Suprapubic skin (tissue), 3 donors: ENCODE measurements at regions not wholly inside any gene's neighbourhood (a gene's known extent, or its start where the extent isn't known, plus 50 kb on each side); places are given as distances from the start of the nearest gene placed in this dataset.

Experiments
- CTCF ChIP-seq, 2 donors: fragments of 200-600 bp in 1 of 2; fragments of 450-650 bp in 1 of 2; sonication (generic) in 1 of 2; IDR thresholded peaks; one replicate each; pipeline ENCODE4 v1.5.1; 2016 to 2019; ENCODE audit warnings: antibody characterized with exemption in 2 of 2, mild to moderate bottlenecking in 1 of 2, moderate library complexity in 1 of 2
- EP300 ChIP-seq: sonication (generic); formaldehyde crosslinking; IDR thresholded peaks from one replicate; pipeline ENCODE4 v1.6.1; 2017; ENCODE audit warnings: antibody characterized with exemption
- POLR2A ChIP-seq, 2 donors: fragments of 450-650 bp; IDR thresholded peaks; one replicate each; pipeline ENCODE4 v1.6.1; 2017; ENCODE audit warnings: antibody characterized with exemption in 2 of 2, mild to moderate bottlenecking in 2 of 2, moderate library complexity in 2 of 2

- no peak for TF ChIP-seq EP300
- no peak for TF ChIP-seq CTCF (IDR thresholded peaks at IDR 0.05)
- no peak for TF ChIP-seq POLR2A (IDR thresholded peaks at IDR 0.05)
Measured at GRCh38 chr11:80505771-80506170, 1064.9 kb upstream of the TENM4 start.
